Stimulated activated CD4-positive, alpha-beta T cell treated with anti-CD3 and anti-CD28 coated beads, Interleukin-15, amount 100 ng/mL, for 24 hours (primary cell): ENCODE measurements at regions not wholly inside any gene's neighbourhood (a gene's known extent, or its start where the extent isn't known, plus 50 kb on each side); places are given as distances from the start of the nearest gene placed in this dataset.
A peak's percentile ranks its signal among the peaks of the same experiment; 100 is the strongest.
"Not testable (repeated sequence)": the region's sequence is repeated elsewhere in the genome, so short reads cannot be mapped to it uniquely, and the experiment has no call there.

Experiments used
- DNase-seq: peaks from one replicate; pipeline ENCODE4 v3.0.0-alpha.2; 2020

GRCh38 chr6:57708061-57708460, 390.6 kb downstream of the PRIM2 start:
- DNase-seq, result not testable (repeated sequence)

DNA sequence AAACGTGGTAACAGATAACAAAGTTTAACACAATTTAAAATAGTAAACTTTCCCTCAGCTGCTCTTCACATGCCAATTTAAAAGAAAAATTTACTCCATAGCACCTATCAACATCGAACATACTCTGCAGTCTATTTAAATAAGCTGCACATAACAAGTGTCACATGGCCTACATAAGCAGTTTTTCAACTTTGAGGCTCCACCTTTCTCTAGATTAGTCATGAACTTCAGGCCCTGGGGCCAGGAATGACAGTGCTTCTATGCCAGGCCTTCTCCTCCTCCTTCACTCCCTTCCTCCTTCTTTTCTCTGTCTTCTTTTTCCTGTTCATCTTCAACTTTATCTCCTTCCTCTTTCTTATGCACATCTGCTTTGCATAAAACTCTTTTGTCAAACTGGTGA, 405.1 kb downstream of the PRIM2 start:
- not testable (repeated sequence) for DNase-seq

DNA sequence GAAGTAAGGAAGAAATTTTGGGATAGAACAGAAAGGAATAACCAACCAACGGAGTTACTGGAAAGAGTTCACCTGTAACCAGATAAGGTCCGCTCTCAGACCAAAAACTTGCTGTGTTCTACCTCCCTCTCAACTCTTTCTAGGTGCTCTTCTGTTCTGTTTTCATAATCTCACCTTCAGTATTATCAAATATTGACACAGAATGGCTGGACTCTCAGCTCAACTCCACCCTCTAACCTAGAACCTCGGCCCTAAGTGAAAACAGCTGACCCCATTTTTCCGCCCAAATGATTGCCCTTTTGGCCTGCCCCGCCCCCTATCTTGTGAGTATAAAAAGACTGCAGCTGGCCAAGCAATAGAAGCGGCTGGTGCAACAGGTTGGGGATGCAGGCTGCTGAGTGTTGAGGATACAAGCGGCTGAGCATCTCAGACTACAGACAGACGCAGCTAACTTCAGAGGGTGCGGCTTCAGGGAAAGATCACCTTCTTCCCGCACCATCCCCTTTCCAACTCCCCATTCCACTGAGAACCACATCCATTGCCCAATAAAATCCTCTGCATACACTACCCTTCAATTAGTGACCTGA, 406.5 kb downstream of the PRIM2 start:
- not testable (repeated sequence) for DNase-seq

DNA sequence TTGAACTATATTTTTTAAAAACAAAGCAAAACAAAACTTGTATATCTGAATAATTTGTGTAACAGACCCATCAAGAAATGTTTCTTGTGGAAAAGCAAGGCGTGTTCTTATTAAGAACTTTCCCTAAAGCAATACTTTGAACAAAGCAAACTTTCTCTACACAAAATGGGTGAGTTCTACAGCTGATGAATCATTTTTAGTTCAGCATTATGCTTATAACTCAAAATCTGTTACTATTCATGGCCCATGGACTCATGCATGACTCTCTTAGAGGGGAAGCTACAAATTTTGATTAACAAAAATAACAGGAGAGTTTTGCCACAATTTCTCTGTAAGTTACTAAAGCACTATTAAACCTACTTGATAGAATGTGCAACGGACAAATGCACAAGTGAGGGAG, 412.0 kb downstream of the PRIM2 start:
- not testable (repeated sequence) for DNase-seq

DNA sequence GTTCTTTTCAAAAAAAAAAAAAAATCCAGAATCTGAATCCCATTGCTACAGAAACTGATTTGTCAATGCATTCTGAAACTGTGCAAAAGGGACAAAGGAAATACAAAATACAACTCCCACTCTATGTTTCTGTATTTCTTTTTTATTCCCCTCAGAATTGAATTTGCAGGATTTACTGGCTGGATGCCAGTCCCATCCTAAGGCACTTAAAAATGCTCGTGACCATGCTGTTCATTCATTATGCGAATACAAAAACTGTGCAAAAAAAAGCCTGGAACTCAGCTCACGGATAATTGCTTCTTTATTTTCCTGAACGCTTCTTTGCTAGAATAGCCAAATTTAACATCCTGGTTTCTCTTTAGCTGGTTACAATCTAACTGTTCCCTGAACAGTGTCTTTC, 413.3 kb downstream of the PRIM2 start:
- not testable (repeated sequence) for DNase-seq

DNA sequence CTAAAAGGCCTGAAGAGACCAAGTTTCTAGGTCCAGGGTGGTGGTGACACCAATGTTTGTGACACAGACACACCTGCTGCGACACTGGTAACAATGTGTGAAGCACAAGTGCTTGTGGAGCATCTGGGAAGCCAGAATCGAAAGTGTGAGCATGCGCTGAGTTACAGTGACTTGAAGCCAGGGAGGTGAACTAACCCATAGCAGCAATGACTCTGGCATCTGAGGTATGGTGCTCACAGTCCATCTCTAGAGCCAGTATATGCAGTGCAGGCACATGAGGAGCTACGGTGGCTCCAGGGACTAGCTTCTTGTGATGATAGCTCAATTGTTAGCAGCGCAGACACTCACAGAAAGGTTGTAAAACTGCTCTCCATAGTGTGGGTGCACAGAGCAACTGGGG, 430.3 kb downstream of the PRIM2 start:
- DNase-seq, result not testable (repeated sequence)

DNA sequence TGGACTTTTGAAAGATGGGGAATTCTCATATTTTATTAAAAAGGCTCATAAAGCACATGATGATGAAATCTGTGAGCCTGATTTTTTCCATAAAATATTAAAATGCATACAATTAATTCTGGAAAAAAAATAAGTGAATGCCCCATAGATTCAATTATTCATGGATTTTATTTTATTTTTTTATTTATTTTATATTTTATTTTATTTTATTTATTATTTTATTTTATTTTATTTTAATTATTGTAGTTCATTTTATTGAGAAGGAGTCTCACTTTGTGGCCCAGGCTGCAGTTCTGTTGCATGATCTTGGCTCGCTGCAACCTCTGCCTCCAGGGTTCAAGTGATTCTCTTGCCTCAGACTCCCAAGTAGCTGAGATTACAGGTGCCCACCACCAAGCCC, 442.4 kb downstream of the PRIM2 start:
- not testable (repeated sequence) for DNase-seq

GRCh38 chr6:57792720-57793397, 475.4 kb downstream of the PRIM2 start:
- DNase-seq, result not testable (repeated sequence)

DNA sequence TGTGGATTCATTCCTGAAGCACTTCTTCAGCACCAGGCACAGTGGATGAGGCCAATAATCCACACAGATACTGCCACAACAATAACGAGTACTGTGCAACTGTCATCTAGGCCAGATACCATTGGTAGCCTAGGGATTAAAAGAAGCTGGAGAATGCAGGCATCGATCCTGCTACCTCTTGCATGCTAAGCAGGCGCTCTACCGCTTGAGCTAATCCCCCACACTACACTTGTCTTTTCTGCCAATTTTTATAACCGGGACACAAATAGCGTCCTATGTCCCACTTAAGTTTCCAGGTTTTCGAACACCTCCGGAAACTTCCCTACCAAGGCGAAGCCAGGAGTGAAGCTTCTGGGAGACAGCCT, 475.9 kb downstream of the PRIM2 start:
- DNase-seq, result not testable (repeated sequence)

DNA sequence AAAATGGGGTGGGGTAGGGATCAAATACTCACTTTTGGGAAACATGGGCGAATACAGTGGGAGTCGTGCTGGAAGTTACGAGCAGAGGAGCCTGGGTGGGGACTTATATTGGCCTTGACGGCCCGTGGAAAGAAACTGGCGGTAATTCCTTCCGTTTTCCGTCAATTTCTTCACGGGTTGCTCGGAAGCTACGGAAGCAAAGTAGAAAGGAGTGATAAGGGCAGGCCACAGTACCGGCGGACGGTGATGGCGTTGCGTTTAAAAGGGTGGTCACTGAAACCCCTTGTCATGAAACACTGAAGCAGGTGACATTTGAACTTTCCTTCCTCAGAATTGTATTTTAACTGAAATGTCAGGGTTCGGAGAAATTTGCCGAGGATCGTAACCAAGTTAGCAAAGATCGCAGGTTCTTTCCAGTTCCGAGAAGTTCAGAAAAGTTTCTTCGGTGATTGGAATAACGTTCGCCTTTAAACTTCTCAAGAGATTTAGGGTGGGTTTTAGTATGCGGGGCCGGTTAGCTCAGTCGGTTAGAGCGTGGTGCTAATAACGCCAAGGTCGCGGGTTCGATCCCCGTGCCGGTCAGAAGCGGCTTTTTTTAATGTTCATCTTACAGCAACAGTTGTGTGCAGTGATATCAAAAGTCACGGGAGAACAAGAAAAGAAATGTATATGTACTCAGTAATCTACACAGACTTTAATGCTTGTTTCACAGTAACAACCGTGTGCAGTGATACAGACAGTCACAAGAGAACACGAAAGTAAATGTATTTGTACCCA, 482.5 kb downstream of the PRIM2 start:
- peak; percentile 18 for DNase-seq

GRCh38 chr6:57808581-57808980, 491.2 kb downstream of the PRIM2 start:
- DNase-seq, result not testable (repeated sequence)

DNA sequence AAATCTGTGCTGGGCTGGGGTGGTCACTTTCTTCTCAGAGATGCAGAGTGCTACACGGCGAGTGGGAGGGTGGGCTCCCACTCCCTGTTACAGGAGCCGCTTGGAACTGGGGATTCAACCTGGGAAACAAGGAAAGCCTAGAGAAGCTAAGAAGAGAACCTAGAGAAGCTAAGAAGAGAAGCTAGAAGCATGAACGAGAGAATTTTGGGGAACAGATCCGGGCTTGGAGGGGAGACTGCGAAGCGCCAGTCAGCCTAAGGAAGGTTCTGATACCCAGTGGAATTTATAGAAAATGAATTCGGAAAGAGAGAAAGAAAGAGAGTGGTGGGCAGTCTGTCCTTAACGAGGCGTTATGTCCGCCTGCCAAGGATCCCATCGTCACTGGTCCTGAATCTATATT, 492.0 kb downstream of the PRIM2 start:
- DNase-seq, result not testable (repeated sequence)

DNA sequence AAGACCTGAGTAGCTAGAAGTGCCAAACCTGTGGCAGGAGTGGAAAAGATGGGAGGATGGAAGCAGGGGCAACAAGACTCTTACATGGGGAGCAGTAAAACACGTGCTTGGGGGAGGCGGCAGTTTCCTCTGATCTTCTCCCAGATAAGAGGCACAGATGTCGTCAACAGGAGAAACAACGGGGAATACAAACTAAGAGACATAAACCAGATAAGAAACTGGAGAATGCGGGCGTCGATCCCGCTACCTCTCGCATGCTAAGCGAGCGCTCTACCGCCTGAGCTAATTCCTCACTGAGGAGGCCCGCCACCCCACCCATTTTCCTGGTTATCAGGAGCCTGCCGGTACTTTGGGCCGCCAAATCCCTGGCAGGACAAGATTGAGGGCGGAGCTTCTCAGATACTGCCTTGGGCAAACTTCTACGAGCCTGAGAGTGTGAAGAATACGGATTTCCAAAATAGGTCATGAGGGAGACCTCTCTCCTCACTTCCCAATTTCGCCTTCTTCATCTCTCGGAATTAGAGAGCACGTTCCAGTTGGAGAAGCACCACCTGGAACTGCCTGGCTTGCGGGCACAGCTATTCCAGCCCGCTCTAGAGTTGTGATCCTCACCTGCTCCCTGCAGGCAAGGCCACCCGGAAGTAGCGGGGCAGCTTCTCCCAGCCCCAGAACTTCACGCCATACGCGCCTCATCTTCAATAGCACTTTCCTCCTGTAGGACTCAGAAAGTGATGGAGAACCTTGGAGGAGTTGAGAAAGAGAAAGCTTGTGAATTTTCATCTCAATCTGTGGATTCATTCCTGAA, 496.0 kb downstream of the PRIM2 start:
- not testable (repeated sequence) for DNase-seq

DNA sequence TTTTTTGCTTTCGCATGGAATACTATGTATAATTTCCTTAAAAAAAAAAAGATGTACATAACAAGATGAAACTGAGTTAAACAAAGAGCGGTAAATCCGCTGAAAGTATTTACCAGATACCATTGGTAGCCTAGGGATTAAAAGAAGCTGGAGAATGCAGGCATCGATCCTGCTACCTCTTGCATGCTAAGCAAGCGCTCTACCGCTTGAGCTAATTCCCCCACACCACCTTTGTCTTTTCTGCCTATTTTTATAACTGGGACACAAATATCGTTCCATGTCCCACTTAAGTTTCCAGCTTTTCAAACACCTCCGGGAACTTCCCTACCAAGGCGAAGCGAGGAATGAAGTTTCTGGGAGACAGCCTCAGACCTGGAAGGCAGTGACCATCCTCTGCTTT, 498.4 kb downstream of the PRIM2 start:
- not testable (repeated sequence) for DNase-seq

- DNase-seq, result not testable (repeated sequence)
These were observed 503.9 kb downstream of the PRIM2 start for GRCh38 chr6:57821325-57821724.

GRCh38 chr6:57822448-57822847, 505.0 kb downstream of the PRIM2 start:
- not testable (repeated sequence) for DNase-seq

GRCh38 chr6:57822896-57823358, 505.5 kb downstream of the PRIM2 start:
- DNase-seq, result no peak

- not testable (repeated sequence) for DNase-seq
These were observed 520.3 kb downstream of the PRIM2 start for GRCh38 chr6:57837622-57838209.

GRCh38 chr6:57841551-57841950, 524.1 kb downstream of the PRIM2 start:
- not testable (repeated sequence) for DNase-seq

GRCh38 chr6:57853745-57854407, 536.4 kb downstream of the PRIM2 start:
- not testable (repeated sequence) for DNase-seq

- not testable (repeated sequence) for DNase-seq
These were observed 543.3 kb downstream of the PRIM2 start for GRCh38 chr6:57860481-57861315.
